ENCODE measurements at regions not wholly inside any gene's neighbourhood (a gene's known extent, or its start where the extent isn't known, plus 50 kb on each side); places are given as distances from the start of the nearest gene placed in this dataset.

DNA sequence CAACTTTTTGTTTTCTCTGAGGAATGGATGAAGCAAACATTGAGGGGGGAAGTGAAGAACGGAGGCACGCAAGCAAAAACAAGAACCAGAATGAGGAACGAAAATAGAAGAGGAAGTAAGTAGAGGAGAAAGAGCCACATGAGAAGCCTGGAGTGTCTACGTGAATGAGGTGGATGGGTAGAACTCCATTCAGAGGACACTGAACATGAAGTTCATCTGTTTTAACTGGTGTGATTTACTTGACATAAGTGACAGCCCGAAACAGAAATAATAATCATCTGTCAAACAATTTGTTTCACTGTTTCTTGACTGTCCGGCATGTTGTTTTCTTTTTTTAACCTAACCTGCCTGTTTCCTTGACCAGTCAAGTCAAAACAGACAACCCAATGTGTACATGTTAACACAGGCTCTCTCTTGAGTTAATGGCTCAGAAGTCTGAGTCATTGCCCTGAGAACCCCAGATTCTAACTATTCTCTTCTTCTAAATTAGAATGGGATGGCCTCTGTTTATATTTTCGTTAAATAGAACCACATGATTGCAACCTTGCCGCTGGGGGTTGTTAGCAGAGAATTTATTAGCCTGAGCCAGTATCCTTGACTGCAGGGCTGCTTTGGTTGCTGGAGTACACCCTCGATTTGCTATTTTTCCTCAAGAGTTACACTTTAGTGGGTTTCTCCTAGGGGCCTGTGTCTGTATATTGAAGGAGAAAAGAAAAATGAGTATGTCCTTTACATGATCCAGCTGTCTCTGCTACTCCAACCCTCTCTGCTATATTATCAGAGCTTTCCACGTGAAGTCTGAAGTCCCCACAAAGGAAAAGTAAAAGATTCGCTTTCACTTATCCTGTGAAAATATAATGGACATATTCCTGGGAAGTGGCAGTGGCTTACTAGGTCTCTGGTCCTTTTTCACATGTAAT, 151.7 kb downstream of the ZC3H11B start:
- Histone ChIP-seq H3K27me3 (ENCODE audit: control insufficient read depth, insufficient read depth, low read length) (no peaks in the 10 kb centered on the region), H3K36me3 (ENCODE audit: control insufficient read depth in 2 of 3, insufficient read depth in 3 of 3, low read length in 3 of 3) (no peaks in the 10 kb centered on the region), H3K9ac (ENCODE audit: low read length in 3 of 3) (no peak overlapping the region), H3K4me1 (ENCODE audit: control insufficient read depth in 2 of 3, insufficient read depth in 2 of 3, low read depth in 1 of 3, low read length in 3 of 3) (no peaks in the 10 kb centered on the region), H3K4me3 (ENCODE audit: low read length in 3 of 3) (no peak overlapping the region), H3K27ac (ENCODE audit: low read depth in 2 of 2, low read length in 2 of 2) (no peak overlapping the region), H3K9me3 (ENCODE audit: control insufficient read depth in 2 of 3, insufficient read depth in 1 of 3, low read length in 3 of 3) (no peaks in the 10 kb centered on the region)
- TF ChIP-seq, protein P1, sequence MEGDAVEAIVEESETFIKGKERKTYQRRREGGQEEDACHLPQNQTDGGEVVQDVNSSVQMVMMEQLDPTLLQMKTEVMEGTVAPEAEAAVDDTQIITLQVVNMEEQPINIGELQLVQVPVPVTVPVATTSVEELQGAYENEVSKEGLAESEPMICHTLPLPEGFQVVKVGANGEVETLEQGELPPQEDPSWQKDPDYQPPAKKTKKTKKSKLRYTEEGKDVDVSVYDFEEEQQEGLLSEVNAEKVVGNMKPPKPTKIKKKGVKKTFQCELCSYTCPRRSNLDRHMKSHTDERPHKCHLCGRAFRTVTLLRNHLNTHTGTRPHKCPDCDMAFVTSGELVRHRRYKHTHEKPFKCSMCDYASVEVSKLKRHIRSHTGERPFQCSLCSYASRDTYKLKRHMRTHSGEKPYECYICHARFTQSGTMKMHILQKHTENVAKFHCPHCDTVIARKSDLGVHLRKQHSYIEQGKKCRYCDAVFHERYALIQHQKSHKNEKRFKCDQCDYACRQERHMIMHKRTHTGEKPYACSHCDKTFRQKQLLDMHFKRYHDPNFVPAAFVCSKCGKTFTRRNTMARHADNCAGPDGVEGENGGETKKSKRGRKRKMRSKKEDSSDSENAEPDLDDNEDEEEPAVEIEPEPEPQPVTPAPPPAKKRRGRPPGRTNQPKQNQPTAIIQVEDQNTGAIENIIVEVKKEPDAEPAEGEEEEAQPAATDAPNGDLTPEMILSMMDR (IDR thresholded peaks at IDR 0.05; ENCODE audit: borderline replicate concordance, extremely low read depth, insufficient read depth): no peak
- DNase-seq: peak in 2 of 5 donors; percentile 3 to 7
- no peak for FAIRE-seq
- intact Hi-C loops (cut with DNase I): no loop called here

DNA sequence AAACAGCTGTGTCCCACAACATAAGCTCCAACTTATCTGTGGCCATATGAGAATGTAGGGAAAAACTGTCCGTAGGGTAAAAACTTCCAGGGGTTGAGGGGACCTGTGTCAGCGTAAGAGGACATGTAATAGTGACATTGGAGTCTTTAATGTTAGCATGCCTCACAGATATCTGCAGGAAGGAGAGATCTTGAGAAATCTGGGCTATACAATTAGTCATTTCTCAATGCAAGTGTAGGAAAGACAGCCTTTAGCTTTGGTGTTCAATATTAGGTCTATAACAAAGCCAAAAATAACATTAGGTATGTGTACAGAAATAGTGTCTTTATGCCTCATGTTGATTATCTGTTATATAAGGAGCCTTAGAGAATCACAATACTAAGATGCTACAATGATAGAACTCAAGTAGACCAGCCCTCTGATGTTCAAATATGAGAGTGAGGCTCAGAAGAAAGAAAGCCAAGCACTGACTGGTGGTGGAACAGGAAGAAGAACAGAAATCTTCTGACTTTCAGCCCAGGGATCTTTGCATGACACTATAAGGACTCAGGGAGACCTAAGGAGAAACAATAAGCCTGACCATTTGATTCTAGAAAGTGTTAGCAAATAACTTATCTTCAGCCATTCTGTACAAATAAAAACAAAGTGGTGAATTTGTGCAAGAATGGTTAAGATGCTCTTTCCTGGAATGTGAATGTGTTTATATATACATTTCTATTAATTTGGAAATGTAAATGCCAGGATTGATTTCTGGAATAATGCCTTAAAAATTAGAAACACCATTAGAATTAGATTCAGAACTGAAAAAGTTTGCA, 152.6 kb downstream of the ZC3H11B start:
- FAIRE-seq (no peak), DNase-seq (no peak)
- no peak overlapping the region for H3K27ac ChIP-seq (ENCODE audit: low read depth in 2 of 2, low read length in 2 of 2)
- intact Hi-C loops (cut with DNase I): no loop called here
- TF ChIP-seq, protein P1 (IDR thresholded peaks at IDR 0.05; ENCODE audit: borderline replicate concordance, extremely low read depth, insufficient read depth): no peak
- no peak overlapping the region for H3K4me3 ChIP-seq (ENCODE audit: low read length in 3 of 3)
- H3K9me3 ChIP-seq (ENCODE audit: control insufficient read depth in 2 of 3, insufficient read depth in 1 of 3, low read length in 3 of 3): no peaks in the 10 kb centered on the region
- no peaks in the 10 kb centered on the region for H3K4me1 ChIP-seq (ENCODE audit: control insufficient read depth in 2 of 3, insufficient read depth in 2 of 3, low read depth in 1 of 3, low read length in 3 of 3)
- H3K27me3 ChIP-seq (ENCODE audit: control insufficient read depth, insufficient read depth, low read length): no peaks in the 10 kb centered on the region
- H3K9ac ChIP-seq (ENCODE audit: low read length in 3 of 3): no peak overlapping the region
- H3K36me3 ChIP-seq (ENCODE audit: control insufficient read depth in 2 of 3, insufficient read depth in 3 of 3, low read length in 3 of 3): no peaks in the 10 kb centered on the region

DNA sequence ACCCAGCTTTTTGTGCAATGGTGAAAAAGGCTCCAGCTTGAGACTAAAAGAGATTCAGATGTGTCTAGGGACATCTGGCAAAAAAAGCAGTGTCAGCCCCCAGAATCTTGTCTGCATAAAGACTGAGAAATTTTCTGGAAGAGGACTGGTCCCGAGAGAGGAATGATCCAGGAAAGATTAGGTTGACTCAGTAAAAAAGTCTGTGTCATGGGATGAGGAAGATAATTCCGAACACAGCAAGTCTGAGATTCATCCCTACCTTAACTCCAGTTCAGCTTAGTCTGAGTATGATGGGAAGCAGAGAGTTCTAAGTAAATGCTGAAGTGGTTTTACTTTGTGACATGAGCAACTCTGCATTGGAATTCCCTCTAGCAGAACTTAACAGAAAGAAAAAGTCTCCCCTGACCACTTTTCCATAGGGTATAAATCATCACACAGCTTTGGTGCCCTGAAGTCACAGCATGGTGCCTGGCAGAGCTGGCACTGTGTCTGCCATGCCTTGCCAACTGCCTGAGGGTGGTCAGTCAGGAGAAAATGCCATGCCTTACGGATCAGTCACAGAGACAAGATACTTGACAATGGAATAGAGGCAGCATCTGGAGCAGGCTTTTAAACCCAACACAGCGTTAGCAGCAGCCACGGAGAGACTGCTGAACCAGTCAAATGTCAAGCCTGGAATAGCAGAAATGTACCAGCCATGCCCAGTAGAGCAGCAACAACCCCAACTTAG, 153.4 kb downstream of the ZC3H11B start:
- Histone ChIP-seq H3K4me3 (ENCODE audit: low read length in 3 of 3) (no peak overlapping the region), H3K9me3 (ENCODE audit: control insufficient read depth in 2 of 3, insufficient read depth in 1 of 3, low read length in 3 of 3) (no peaks in the 10 kb centered on the region), H3K36me3 (ENCODE audit: control insufficient read depth in 2 of 3, insufficient read depth in 3 of 3, low read length in 3 of 3) (no peaks in the 10 kb centered on the region), H3K9ac (ENCODE audit: low read length in 3 of 3) (no peak overlapping the region), H3K27me3 (ENCODE audit: control insufficient read depth, insufficient read depth, low read length) (no peaks in the 10 kb centered on the region), H3K27ac (ENCODE audit: low read depth in 2 of 2, low read length in 2 of 2) (no peak overlapping the region), H3K4me1 (ENCODE audit: control insufficient read depth in 2 of 3, insufficient read depth in 2 of 3, low read depth in 1 of 3, low read length in 3 of 3) (no peaks in the 10 kb centered on the region)
- DNase-seq (no peak), FAIRE-seq (no peak)
- TF ChIP-seq, protein P1 (IDR thresholded peaks at IDR 0.05; ENCODE audit: borderline replicate concordance, extremely low read depth, insufficient read depth): no peak
- intact Hi-C loops (cut with DNase I): no loop called here

All from kidney (tissue), 13 donors.